Amygdala (tissue), 56 donors: ENCODE measurements at regions not wholly inside any gene's neighbourhood (a gene's known extent, or its start where the extent isn't known, plus 50 kb on each side); places are given as distances from the start of the nearest gene placed in this dataset.
A peak's percentile ranks its signal among the peaks of the same experiment; 100 is the strongest.

Source experiments
- DNase-seq, 56 donors: peaks; one replicate each; lab custom pipeline; 2025; lab: John Stamatoyannopoulos, UW

GRCh38 chr18:61047794-61048193 is 285.4 kb upstream of the CDH20 start:
- DNase-seq: no peak

GRCh38 chr18:61057443-61057842 is 275.8 kb upstream of the CDH20 start:
- no peak for DNase-seq

GRCh38 chr18:61062258-61062657 is 271.0 kb upstream of the CDH20 start:
- DNase-seq: no peak

- no peak for DNase-seq
Measured at GRCh38 chr18:61064911-61065310, 268.3 kb upstream of the CDH20 start.

GRCh38 chr18:61076986-61077385 is 256.2 kb upstream of the CDH20 start:
- DNase-seq: no peak

- DNase-seq: no peak
Measured at GRCh38 chr18:61079714-61080113, 253.5 kb upstream of the CDH20 start.

GRCh38 chr18:61080954-61081528 is 252.2 kb upstream of the CDH20 start:
- no peak for DNase-seq

GRCh38 chr18:61082976-61083630 is 250.1 kb upstream of the CDH20 start:
- DNase-seq: no peak

- DNase-seq: no peak
Measured at GRCh38 chr18:61085036-61085435, 248.2 kb upstream of the CDH20 start.

- no peak for DNase-seq
Measured at GRCh38 chr18:61085761-61086160, 247.5 kb upstream of the CDH20 start.

- DNase-seq: peak in 5 of 56 donors; percentile 1 to 27 (median 9)
Measured at GRCh38 chr18:61086657-61087056, 246.6 kb upstream of the CDH20 start.

GRCh38 chr18:61091379-61091778 is 241.9 kb upstream of the CDH20 start:
- no peak for DNase-seq

- no peak for DNase-seq
Measured at GRCh38 chr18:61093965-61094364, 239.3 kb upstream of the CDH20 start.

GRCh38 chr18:61096226-61096625 is 237.0 kb upstream of the CDH20 start:
- no peak for DNase-seq

GRCh38 chr18:61107113-61107512 is 226.1 kb upstream of the CDH20 start:
- DNase-seq: no peak

- no peak for DNase-seq
Measured at GRCh38 chr18:61108706-61109105, 224.5 kb upstream of the CDH20 start.

GRCh38 chr18:61123309-61123708 is 209.9 kb upstream of the CDH20 start:
- DNase-seq: no peak

GRCh38 chr18:61127714-61128467 is 205.3 kb upstream of the CDH20 start:
- DNase-seq: peak in 1 of 56 donors; percentile 38

GRCh38 chr18:61129001-61129400 is 204.2 kb upstream of the CDH20 start:
- no peak for DNase-seq

- DNase-seq: no peak
Measured at GRCh38 chr18:61132031-61132430, 201.2 kb upstream of the CDH20 start.

GRCh38 chr18:61133783-61134182 is 199.4 kb upstream of the CDH20 start:
- no peak for DNase-seq

GRCh38 chr18:61136711-61137251 is 196.4 kb upstream of the CDH20 start:
- no peak for DNase-seq
